Stimulated activated effector memory CD8-positive, alpha-beta T cell treated with anti-CD3 and anti-CD28 coated beads, Interleukin-12 subunit alpha, Interleukin-12 subunit beta, amount 100 ng/mL, for 72 hours (primary cell): ENCODE measurements at regions not wholly inside any gene's neighbourhood (a gene's known extent, or its start where the extent isn't known, plus 50 kb on each side); places are given as distances from the start of the nearest gene placed in this dataset.

Experiments used
- ATAC-seq: fragments of 150-1000 bp; cut with Tn5 transposase; 2 replicates; pipeline ENCODE4 v1.10.0; 2021
- DNase-seq, 2 donors: peaks; one replicate each; pipeline ENCODE4 v3.0.0; 2021 to 2022; ENCODE audit warnings: low spot score in 2 of 2
- H3K27ac Mint-ChIP-seq: one replicate; pipeline ENCODE4 v1.8.0; 2022; ENCODE audit warnings: mild to moderate bottlenecking, mixed read lengths
- H3K36me3 Mint-ChIP-seq: one replicate; pipeline ENCODE4 v1.8.0; 2022; ENCODE audit warnings: mild to moderate bottlenecking, mixed read lengths
- H3K4me1 Mint-ChIP-seq: one replicate; pipeline ENCODE4 v1.8.0; 2022; ENCODE audit warnings: mixed read lengths
- H3K4me3 Mint-ChIP-seq: one replicate; pipeline ENCODE4 v1.8.0; 2022; ENCODE audit warnings: mild to moderate bottlenecking, mixed read lengths
- H3K9me3 Mint-ChIP-seq: one replicate; pipeline ENCODE4 v1.8.0; 2022; ENCODE audit warnings: mixed read lengths

DNA sequence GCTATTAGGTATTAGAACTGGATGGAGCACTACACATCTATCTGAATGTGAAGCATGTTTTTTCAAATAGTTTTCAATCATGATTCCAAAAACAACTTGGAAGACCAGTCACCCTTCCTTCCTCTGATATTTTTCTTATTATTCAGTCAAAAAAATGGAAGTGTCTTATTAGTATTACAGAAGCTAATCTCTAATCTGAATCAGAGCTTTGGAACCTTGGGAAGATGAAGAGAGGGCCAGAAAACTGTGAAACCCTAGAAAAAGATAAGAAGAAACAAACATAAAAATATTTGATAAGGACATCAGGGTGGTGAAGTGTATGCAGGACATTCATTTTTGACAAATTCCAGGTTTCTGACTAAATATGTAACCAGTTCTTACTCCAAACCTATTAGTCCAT, 166.3 kb upstream of the PRSS16 start:
- Mint-ChIP-seq H3K27ac (no peak overlapping the region), H3K4me1 (peaks cover 8% of the 10 kb centered on the region), H3K9me3 (no peaks in the 10 kb centered on the region), H3K4me3 (no peak overlapping the region), H3K36me3 (no peaks in the 10 kb centered on the region)
- no peak for ATAC-seq
- DNase-seq, result no peak

DNA sequence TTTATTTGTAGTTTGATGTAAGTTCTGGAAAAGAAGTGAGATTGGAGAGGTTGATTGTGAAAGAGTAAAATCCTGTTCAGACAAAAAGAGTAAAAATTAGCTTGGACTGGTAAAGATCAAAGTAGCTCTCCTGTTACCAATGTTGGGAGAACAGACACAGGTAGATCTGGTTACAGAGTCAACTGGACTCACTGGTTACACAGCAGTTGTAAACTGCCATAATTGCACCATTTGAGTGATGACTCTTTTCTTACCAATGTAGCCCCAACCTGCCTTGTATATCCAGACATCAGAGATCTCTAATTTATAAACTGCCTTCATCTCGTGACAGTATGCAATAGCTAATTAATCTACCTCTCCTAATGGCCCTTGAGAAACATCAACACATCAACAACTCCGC, 165.6 kb upstream of the PRSS16 start:
- no peak for DNase-seq
- Mint-ChIP-seq H3K9me3 (no peaks in the 10 kb centered on the region), H3K27ac (no peak overlapping the region), H3K36me3 (no peaks in the 10 kb centered on the region), H3K4me1 (peaks cover 8% of the 10 kb centered on the region), H3K4me3 (no peak overlapping the region)
- no peak for ATAC-seq

DNA sequence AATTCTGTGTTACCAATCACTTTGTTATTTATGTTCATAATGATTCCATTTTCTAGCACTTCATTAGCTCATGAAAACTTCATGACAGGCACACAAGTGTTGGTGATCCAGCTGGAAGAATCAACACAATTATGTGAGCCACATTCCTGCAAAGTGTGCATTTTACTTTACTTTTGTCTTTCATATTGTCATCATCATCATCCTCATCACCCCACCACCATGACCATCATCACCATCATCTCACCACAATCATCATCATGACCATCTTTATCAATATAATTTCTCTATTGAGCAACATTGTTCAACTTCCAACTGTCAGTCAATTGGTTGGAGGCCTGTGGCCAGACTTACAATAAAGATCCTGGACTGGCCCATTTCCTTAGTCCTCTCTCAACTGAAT, 159.4 kb upstream of the PRSS16 start:
- no peak overlapping the region for H3K27ac Mint-ChIP-seq
- DNase-seq (no peak), ATAC-seq (no peak)
- H3K36me3 Mint-ChIP-seq, result peaks cover 9% of the 10 kb centered on the region
- no peak overlapping the region for H3K4me3 Mint-ChIP-seq
- no peaks in the 10 kb centered on the region for H3K9me3 Mint-ChIP-seq
- peaks cover 6% of the 10 kb centered on the region for H3K4me1 Mint-ChIP-seq

DNA sequence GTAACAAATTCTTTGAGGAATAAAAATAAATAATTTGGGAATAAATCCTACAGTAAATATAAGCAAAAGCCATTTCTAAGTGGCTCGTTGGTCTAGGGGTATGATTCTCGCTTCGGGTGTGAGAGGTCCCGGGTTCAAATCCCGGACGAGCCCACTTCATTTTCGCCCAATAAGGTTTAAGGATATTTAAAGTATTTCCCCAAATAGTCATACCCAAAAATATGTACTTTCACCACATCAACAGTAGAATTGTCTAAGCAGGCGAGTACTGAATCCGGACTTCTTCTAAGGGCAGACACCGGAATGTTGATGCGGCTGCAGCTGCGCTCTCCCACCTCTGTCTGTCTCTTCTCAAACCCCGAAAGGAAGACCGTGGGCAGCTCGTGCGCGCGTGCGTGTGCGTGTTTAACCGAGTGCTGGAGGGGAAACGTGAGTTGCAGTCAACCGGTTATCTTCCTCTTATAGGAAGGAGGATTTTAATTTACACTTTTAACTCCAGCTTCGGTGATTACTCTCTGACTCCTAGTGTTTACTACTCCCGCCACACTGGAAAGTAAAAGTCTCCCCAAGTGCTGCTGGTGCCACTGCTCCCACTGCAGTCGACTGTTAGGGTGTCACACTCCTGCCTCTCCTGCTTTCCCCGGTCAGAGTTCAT, 155.7 kb upstream of the PRSS16 start:
- Mint-ChIP-seq H3K36me3 (peaks cover 9% of the 10 kb centered on the region), H3K4me3 (peak overlapping the region; percentile 56), H3K27ac (peak overlapping the region; percentile 62), H3K4me1 (peaks cover 13% of the 10 kb centered on the region), H3K9me3 (no peaks in the 10 kb centered on the region)
- DNase-seq, result no peak
- ATAC-seq, result peak; percentile 75

DNA sequence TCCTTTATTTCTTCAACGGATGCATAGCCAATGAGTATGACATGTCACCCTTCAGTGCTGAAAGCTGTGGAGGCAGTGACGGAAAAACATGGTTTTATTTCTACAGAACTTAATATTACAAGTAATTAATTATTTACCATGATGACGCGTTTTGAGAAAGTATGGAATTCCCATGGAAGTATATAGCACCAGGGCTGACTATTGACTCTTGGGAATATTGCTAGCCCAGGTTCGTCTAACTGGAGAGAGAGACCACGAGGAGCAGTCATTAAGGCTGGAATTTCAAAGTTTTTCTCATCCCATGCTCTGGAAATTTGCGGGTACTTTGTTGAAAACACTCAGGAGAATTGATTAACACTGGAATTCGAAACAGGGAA, 155.2 kb upstream of the PRSS16 start:
- DNase-seq, result no peak
- Mint-ChIP-seq H3K36me3 (peaks cover 14% of the 10 kb centered on the region), H3K4me3 (peak overlapping the region; percentile 56)

DNA sequence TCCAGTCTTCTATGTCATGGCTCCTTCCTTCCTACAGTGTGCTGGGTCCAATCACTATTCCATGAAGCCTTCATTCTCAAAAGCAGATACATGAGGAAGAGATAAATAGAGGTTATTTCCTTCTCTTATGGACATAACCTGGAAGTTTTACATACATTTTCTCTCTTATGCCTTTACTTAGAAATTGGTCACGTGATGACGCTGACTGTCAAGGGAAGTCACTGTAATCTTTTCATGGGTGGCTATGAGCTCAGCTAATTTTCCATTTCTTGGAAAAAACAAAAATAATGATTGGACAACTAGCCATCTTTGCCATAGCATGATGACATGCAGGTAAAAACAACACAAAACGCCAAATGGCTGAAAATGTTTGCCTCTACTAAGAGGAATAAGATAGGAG, 151.6 kb upstream of the PRSS16 start:
- Mint-ChIP-seq H3K36me3 (peaks cover 17% of the 10 kb centered on the region), H3K27ac (no peak overlapping the region), H3K9me3 (no peaks in the 10 kb centered on the region), H3K4me1 (peaks cover 21% of the 10 kb centered on the region), H3K4me3 (peak overlapping the region; percentile 72)
- DNase-seq (no peak), ATAC-seq (no peak)

More for the DNA sequence above, 155.2 kb upstream of the PRSS16 start:
- peaks cover 18% of the 10 kb centered on the region for H3K4me1 Mint-ChIP-seq
- H3K9me3 Mint-ChIP-seq, result no peaks in the 10 kb centered on the region
- no peak for ATAC-seq
- no peak overlapping the region for H3K27ac Mint-ChIP-seq

DNA sequence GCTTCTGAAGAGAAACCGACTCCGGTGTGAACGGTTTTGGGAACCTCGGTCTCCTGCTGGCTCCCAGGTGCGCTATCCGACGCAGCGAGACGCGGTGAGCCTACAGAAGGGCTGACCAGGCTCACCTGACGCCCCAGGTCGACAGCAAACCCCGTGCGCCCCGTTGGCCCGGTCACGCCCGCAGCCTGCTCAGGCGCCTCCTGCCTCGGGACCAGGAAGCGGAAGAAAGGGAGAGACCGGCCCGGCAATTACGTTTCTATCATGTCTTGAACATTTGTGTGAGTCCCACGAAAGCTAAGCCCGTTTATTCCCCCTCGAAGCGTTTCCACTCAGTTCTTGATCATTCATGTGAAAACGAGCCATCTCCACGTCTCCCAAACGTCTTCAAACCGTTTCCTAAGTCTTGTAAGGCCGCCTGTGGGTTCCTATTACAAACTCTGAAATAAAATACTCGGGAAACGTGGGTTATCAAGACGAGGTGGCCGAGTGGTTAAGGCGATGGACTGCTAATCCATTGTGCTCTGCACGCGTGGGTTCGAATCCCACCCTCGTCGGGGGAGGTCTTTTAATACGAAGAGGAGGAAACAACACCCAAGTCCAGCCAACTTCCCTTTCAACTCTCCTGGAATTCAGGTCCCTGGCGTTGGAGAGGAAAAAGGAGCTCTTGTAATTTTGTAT, 150.5 kb upstream of the PRSS16 start:
- H3K4me1 Mint-ChIP-seq, result peaks cover 17% of the 10 kb centered on the region
- DNase-seq (peak in 1 of 2 donors; percentile 58), ATAC-seq (peak; percentile 56)
- H3K9me3 Mint-ChIP-seq, result no peaks in the 10 kb centered on the region
- peaks cover 10% of the 10 kb centered on the region for H3K36me3 Mint-ChIP-seq
- peak overlapping the region; percentile 72 for H3K4me3 Mint-ChIP-seq
- H3K27ac Mint-ChIP-seq, result peak overlapping the region; percentile 84

DNA sequence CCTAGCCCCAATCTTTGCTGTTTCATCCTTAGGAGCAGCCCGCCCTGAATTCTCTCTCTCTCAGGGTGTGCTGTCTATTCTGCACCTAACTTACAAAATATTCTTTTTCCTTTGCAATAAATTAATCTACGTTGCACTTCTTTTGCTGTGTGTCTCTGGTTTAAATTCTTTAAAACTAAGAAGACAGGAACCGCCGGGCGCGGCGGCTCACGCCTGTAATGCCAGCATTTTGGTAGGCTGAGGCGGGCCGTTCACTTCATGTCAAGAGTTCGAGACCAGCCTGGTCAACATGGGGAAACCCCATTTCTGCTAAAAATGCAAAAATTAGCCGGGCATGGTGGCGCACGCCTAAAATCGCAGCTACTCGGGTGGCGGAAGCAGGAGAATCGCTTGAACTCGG, 148.5 kb upstream of the PRSS16 start:
- no peaks in the 10 kb centered on the region for H3K9me3 Mint-ChIP-seq
- no peak for DNase-seq
- no peak overlapping the region for H3K4me3 Mint-ChIP-seq
- no peak for ATAC-seq
- H3K4me1 Mint-ChIP-seq, result peaks cover 15% of the 10 kb centered on the region
- peaks cover 8% of the 10 kb centered on the region for H3K36me3 Mint-ChIP-seq
- H3K27ac Mint-ChIP-seq, result no peak overlapping the region

DNA sequence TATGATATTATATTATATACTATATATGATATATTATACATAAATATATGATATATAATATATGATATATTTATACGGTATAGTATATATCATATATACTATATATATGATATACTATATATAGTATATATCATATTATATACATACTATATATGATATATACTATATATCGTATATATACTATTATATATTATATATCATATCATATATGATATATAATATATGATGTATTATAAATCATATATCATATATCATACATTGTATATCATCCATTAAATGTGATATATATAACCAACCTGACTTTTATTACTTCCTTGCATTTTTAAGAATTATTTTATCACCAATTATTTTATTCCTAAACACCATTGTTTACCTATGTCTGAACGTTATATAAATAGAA, 146.6 kb upstream of the PRSS16 start:
- DNase-seq (no peak), ATAC-seq (no peak)
- peaks cover 15% of the 10 kb centered on the region for H3K4me1 Mint-ChIP-seq
- H3K4me3 Mint-ChIP-seq, result no peak overlapping the region
- no peaks in the 10 kb centered on the region for H3K9me3 Mint-ChIP-seq
- H3K27ac Mint-ChIP-seq, result no peak overlapping the region
- H3K36me3 Mint-ChIP-seq, result peaks cover 8% of the 10 kb centered on the region

DNA sequence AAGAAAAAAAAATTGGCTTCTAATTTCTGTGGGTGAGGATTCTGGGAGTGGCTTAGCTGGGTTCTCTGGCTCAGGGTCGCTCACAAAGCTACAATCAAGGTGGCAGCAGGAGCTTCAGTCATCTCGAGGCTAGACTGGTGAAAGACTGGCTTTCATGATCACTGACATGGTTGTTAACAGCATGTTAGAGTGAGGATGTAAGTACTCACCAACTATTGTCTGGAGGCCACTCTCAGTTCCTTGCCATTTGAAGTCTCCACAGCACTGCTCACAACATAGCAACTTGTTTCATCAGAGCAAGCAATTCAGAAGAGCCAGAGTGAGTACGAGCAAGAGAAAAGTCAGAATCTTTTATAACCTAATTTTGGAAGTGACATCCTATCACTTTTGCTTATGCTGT, 145.7 kb upstream of the PRSS16 start:
- no peak overlapping the region for H3K27ac Mint-ChIP-seq
- peaks cover 8% of the 10 kb centered on the region for H3K4me1 Mint-ChIP-seq
- no peak for DNase-seq
- peaks cover 8% of the 10 kb centered on the region for H3K36me3 Mint-ChIP-seq
- H3K9me3 Mint-ChIP-seq, result no peaks in the 10 kb centered on the region
- ATAC-seq, result peak; percentile 28
- no peak overlapping the region for H3K4me3 Mint-ChIP-seq

DNA sequence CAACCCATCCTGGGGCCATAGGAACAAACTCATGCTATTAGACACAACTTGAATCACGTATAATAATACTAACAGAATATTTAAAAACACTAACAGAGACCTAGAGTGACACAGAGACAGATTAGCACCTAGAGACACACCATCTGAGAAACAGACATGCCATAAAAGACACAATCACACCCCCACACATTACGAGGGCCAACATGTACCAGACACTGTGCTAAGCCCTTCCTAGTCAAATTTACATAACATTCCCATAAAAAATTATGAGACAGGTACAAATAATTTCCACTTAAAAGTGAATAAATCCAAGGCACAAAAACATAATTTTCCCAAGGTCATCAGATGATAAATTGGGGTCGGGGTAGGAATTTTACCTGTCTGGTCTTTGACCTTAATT, 141.1 kb upstream of the PRSS16 start:
- Mint-ChIP-seq H3K4me3 (no peak overlapping the region), H3K4me1 (no peaks in the 10 kb centered on the region), H3K27ac (no peak overlapping the region), H3K9me3 (no peaks in the 10 kb centered on the region), H3K36me3 (no peaks in the 10 kb centered on the region)
- no peak for ATAC-seq
- DNase-seq, result no peak

DNA sequence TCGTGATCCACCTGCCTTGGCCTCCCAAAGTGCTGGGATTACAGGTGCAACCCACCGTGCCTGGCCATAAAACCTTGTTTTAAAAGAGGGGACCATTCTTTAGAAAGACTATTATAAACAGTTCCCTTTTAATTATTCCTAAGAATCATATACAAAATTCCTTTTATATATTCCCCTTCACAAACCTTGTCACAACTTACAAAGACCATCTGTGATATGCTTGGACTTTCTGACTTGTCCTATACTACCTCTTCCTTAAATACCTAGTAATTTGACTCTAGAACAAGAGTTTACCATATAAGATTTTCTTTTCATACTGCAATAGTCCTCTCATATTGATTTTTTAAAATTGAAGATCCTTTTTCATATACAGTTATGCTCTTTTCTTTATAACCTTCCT, 135.8 kb upstream of the PRSS16 start:
- no peak for DNase-seq

DNA sequence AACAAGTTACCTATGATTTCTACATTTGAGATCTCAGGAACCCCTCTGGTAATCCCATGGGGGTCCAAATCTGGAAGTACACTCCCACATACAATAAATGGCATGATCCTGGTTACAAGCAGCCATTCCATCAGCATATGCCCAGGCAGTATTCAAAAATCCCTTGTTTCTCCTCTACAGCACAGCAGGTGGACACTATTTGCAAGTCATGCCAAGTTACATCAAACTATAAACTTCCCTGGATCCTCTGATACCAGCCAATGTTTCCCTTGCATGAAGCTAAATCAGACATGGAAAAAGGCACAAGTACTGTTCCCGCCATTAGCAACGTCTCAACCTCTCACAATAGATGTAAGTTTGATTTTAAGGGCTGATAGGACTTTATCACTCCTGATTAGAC, 134.5 kb upstream of the PRSS16 start:
- peaks cover 7% of the 10 kb centered on the region for H3K9me3 Mint-ChIP-seq
- peaks cover 5% of the 10 kb centered on the region for H3K4me1 Mint-ChIP-seq
- H3K27ac Mint-ChIP-seq, result no peak overlapping the region
- no peaks in the 10 kb centered on the region for H3K36me3 Mint-ChIP-seq
- DNase-seq (no peak), ATAC-seq (no peak)
- H3K4me3 Mint-ChIP-seq, result no peak overlapping the region

More for the DNA sequence above, 135.8 kb upstream of the PRSS16 start:
- Mint-ChIP-seq H3K27ac (no peak overlapping the region), H3K9me3 (peaks cover 7% of the 10 kb centered on the region), H3K36me3 (no peaks in the 10 kb centered on the region), H3K4me3 (no peak overlapping the region), H3K4me1 (peaks cover 5% of the 10 kb centered on the region)
- ATAC-seq, result no peak

DNA sequence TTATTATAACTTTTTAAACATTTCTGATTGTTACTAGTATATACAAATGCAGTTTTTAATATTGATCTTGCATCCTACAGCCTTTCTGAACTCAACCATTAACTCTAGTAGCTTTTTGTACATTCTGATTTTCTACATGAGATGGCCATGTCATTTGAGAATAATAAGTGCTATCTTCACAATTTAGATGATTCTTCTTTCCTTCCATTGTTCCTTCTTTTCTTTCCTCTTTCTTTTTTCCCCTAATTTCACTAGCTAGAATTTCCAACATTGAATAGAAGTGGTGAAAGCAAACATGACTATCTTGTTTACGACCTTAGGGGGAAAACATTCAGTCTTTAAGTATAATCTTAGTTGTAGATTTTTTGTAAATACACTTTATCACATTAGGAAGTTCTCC, 128.2 kb upstream of the PRSS16 start:
- peaks cover 12% of the 10 kb centered on the region for H3K4me1 Mint-ChIP-seq
- DNase-seq, result no peak
- H3K4me3 Mint-ChIP-seq, result no peak overlapping the region
- H3K9me3 Mint-ChIP-seq, result peaks cover 2% of the 10 kb centered on the region
- no peak for ATAC-seq
- no peak overlapping the region for H3K27ac Mint-ChIP-seq
- H3K36me3 Mint-ChIP-seq, result no peaks in the 10 kb centered on the region

DNA sequence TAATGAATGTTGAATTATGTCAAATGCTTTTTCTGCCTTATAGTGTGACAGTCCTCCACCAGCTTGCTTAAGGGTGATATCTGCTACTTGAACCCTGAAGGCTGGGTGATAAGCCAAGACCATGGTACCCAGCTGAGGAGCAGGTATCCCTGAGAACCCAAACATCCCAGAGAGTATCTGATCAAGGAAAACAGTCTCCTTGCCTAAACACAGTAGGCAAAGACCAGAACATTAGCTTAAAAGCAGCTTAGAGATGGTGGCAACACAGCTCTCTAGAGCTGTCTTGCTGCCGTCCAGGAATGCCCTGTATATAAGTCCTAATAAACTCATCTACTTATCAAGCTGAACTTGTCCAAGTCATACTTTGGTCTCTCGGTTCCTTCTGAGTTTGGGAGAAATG, 127.7 kb upstream of the PRSS16 start:
- ATAC-seq (no peak), DNase-seq (no peak)
- H3K4me3 Mint-ChIP-seq, result no peak overlapping the region

DNA sequence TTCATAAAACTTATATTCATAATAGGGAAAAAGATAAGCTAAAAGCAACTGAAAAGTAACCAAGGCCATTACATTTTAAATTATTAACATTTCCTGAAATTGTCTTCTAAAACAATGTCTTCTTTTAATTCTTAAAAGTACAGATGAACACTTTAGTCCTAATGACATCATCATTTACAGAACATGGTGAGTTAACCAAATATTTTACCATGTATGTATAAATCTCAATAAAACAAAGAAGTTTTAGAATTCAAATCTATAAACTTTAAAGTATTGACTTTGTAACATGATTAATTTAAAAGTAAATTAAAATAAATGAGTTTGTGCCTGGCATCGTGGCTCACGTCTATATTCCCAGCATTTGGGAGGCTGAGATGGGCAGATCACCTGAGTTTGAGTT, 125.9 kb upstream of the PRSS16 start:
- no peaks in the 10 kb centered on the region for H3K9me3 Mint-ChIP-seq
- H3K4me3 Mint-ChIP-seq, result no peak overlapping the region
- H3K4me1 Mint-ChIP-seq, result peaks cover 13% of the 10 kb centered on the region
- H3K27ac Mint-ChIP-seq, result no peak overlapping the region
- no peak for ATAC-seq
- no peaks in the 10 kb centered on the region for H3K36me3 Mint-ChIP-seq
- DNase-seq, result no peak

More for the DNA sequence above, 127.7 kb upstream of the PRSS16 start:
- Mint-ChIP-seq H3K9me3 (peaks cover 2% of the 10 kb centered on the region), H3K27ac (no peak overlapping the region), H3K36me3 (no peaks in the 10 kb centered on the region), H3K4me1 (peaks cover 9% of the 10 kb centered on the region)
